Activated CD4-positive, alpha-beta memory T cell treated with anti-CD3 and anti-CD28 coated beads for 36 hours (primary cell): ENCODE measurements at regions not wholly inside any gene's neighbourhood (a gene's known extent, or its start where the extent isn't known, plus 50 kb on each side); places are given as distances from the start of the nearest gene placed in this dataset.

Source experiments
- CTCF ChIA-PET: fragments of 350-600 bp; sonication (Branson Sonifier 250); formaldehyde crosslinking; loops from one replicate; lab custom pipeline; 2021; ENCODE audit warnings: antibody characterized with exemption, inconsistent platforms; lab: Charles Lee
- POLR2A ChIA-PET: fragments of 350-600 bp; sonication (Branson Sonifier 250); formaldehyde crosslinking; loops from one replicate; lab custom pipeline; 2021; ENCODE audit warnings: antibody characterized with exemption; lab: Charles Lee
- DNase-seq: peaks from one replicate; pipeline ENCODE4 v3.0.0-alpha.2; 2020
- H3K27ac Mint-ChIP-seq: one replicate; pipeline ENCODE4 v1.8.0; 2021; ENCODE audit warnings: mixed read lengths
- H3K27me3 Mint-ChIP-seq: one replicate; pipeline ENCODE4 v1.8.0; 2021; ENCODE audit warnings: mixed read lengths
- H3K36me3 Mint-ChIP-seq: one replicate; pipeline ENCODE4 v1.8.0; 2021; ENCODE audit warnings: mixed read lengths
- H3K4me1 Mint-ChIP-seq: one replicate; pipeline ENCODE4 v1.8.0; 2021; ENCODE audit warnings: low read depth, mixed read lengths
- H3K4me3 Mint-ChIP-seq: one replicate; pipeline ENCODE4 v1.8.0; 2021; ENCODE audit warnings: mild to moderate bottlenecking, mixed read lengths
- H3K9me3 Mint-ChIP-seq: one replicate; pipeline ENCODE4 v1.8.0; 2021; ENCODE audit warnings: mixed read lengths
- intact Hi-C: fragments of 100-400 bp; cut with micrococcal nuclease; formaldehyde crosslinking; loops from one replicate; pipeline ENCODE4 v1.15.1; 2023

DNA sequence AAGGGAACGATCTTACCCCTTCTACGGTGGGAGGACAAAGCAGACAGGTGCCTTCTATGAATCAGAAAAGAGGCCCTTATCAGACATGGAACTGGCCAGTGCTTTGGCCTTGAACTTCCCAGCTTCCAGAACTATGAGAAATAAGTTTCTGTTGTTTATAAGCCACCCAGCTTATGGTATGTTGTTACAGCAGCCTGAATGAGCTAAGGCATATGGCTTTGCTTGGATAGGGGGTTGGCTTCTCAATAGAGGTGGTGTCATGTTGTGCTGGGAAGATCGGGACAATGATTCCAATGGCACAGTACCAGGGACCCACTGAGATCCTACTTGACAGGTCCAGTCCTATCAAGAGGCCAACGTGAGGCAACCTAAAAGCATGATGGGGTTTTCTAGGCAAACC lies 183.4 kb upstream of the BMPER start:
- intact Hi-C loops, result no loop called here
- POLR2A ChIA-PET, result no interaction called here
- CTCF ChIA-PET, result no interaction called here
- H3K27ac Mint-ChIP-seq, result no peak overlapping the region
- H3K36me3 Mint-ChIP-seq, result peaks cover 1% of the 10 kb centered on the region
- no peak for DNase-seq
- H3K9me3 Mint-ChIP-seq, result no peaks in the 10 kb centered on the region
- H3K4me1 Mint-ChIP-seq, result no peaks in the 10 kb centered on the region
- H3K4me3 Mint-ChIP-seq, result no peak overlapping the region
- no peaks in the 10 kb centered on the region for H3K27me3 Mint-ChIP-seq

DNA sequence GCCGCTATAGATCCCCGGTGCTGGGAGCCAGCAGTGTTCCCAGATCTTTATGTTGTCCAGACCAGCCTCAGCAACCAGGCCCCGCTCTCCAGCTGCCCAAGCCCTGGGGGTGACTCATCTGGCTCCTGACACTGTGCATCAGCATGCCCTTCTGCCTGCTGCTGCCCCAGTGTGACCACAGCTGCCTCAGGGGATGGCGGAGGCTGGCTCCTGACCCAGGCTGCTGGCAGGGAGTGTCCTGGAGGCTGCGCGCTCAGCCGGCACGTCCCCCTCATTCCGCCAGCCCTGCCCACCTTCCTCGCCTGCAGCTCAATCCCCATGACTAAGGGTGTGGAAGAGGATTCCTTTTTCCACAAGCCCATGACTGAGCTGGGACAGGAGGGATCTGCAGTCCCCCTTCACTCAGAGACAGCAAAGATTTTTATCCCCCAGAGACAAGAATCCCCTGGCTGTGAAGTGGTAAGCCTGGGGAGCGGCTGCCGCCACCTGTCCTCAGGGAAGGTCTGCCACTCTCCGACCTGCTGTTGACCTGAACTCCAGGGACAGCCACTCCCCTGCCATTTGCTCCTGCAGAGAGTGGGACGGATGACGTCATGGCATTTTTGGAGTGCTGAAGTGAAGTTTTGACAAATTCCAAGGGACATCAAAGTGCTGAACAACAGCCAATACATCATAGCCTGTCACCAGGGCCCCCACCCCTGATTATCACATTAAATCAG lies 182.8 kb upstream of the BMPER start:
- Mint-ChIP-seq H3K36me3 (peaks cover 1% of the 10 kb centered on the region), H3K27me3 (no peaks in the 10 kb centered on the region), H3K4me1 (no peaks in the 10 kb centered on the region), H3K4me3 (no peak overlapping the region), H3K27ac (no peak overlapping the region), H3K9me3 (no peaks in the 10 kb centered on the region)
- DNase-seq, result no peak
- ChIA-PET POLR2A (no interaction called here), CTCF (no interaction called here)
- intact Hi-C loops, result no loop called here

DNA sequence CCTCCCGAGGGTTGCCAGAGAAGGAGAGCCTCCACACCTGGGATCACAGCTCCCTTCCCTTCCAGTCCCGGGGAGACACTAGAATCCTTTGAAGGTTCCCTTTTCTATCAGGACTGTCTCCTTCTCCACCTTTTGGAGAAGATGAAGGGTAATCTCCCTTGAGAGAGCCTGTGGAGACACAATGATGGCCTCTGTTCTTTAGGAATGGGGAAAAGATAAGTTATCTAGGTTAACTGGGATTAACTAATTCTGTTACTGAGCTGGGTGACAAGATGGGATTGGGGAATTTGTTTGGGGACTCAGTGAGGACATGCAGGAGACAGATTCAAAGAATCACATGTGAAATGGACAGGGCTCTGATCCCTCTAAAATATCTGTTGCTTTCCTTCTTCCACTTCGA lies 181.1 kb upstream of the BMPER start:
- Mint-ChIP-seq H3K27ac (no peak overlapping the region), H3K36me3 (peaks cover 1% of the 10 kb centered on the region), H3K9me3 (no peaks in the 10 kb centered on the region), H3K27me3 (no peaks in the 10 kb centered on the region), H3K4me1 (no peaks in the 10 kb centered on the region), H3K4me3 (no peak overlapping the region)
- no peak for DNase-seq
- POLR2A ChIA-PET, result no interaction called here
- intact Hi-C loops, result no loop called here
- CTCF ChIA-PET, result no interaction called here

DNA sequence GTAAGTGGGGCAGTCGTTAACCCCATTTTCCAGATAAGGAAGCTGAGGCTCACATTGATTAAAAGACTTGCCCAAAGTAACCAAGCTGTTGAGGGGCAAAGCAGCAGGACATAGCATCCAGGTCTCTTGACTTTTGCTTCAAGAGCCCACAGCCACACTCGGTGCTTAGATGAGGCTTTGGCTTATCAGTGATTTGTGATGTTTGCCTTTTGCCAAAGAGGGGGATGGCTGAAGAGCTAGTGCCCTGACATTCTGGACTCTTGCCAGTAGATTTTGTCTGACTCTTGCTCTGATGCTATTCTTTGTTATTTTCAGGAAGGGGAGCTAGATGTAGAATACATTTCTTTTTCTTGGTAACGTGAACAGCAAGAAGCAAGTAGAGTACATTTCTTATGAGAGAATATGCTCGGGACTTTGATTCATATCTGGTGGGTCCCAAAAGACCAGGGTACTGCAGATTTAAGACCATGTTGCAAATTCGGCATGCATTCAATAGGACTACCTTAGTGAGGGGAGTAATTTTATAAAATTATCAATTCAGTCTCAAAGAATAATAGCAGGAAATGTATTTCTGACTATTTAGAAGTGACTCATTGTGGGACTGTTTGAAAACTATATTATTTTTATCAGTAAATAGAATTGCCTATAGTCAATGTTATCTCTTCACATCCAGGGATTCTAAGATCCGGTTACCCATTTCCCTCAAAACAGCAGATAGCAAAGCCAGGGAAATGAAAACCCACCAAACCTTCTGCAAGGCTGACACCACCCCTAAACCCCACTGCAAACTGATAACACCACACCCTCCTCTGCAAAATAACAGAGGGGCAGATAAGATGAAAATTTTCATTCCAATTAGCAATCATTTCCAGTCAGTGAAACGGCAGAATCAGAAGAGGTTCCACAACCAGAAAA lies 180.0 kb upstream of the BMPER start:
- intact Hi-C loops, result no loop called here
- ChIA-PET CTCF (no interaction called here), POLR2A (no interaction called here)
- DNase-seq, result no peak
- H3K9me3 Mint-ChIP-seq, result no peaks in the 10 kb centered on the region
- peaks cover 3% of the 10 kb centered on the region for H3K36me3 Mint-ChIP-seq
- H3K27ac Mint-ChIP-seq, result no peak overlapping the region
- no peaks in the 10 kb centered on the region for H3K4me1 Mint-ChIP-seq
- no peak overlapping the region for H3K4me3 Mint-ChIP-seq
- H3K27me3 Mint-ChIP-seq, result no peaks in the 10 kb centered on the region

DNA sequence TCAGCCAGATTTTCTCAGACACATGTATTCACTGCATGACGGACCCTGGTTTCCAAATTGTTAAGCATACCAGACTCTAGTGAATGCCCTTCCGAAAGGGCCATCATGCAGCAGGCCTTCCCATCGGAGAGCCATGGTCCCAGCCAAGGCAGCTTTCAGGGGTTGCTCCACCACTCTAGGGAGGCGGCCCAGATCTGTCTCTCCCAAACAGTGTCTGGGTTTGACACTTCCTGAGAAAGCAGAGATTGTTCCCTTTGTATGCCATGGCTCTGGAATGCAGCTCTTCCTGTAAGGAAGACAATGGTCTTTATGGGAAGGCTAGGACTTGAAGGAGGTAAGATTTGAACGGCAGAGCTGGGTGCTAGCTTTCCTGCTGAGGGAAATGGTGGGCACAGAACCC lies 178.8 kb upstream of the BMPER start:
- CTCF ChIA-PET, result no interaction called here
- no peak for DNase-seq
- POLR2A ChIA-PET, result no interaction called here
- Mint-ChIP-seq H3K4me1 (no peaks in the 10 kb centered on the region), H3K27me3 (no peaks in the 10 kb centered on the region), H3K9me3 (no peaks in the 10 kb centered on the region), H3K36me3 (peaks cover 6% of the 10 kb centered on the region), H3K4me3 (no peak overlapping the region), H3K27ac (no peak overlapping the region)
- intact Hi-C loops, result no loop called here

DNA sequence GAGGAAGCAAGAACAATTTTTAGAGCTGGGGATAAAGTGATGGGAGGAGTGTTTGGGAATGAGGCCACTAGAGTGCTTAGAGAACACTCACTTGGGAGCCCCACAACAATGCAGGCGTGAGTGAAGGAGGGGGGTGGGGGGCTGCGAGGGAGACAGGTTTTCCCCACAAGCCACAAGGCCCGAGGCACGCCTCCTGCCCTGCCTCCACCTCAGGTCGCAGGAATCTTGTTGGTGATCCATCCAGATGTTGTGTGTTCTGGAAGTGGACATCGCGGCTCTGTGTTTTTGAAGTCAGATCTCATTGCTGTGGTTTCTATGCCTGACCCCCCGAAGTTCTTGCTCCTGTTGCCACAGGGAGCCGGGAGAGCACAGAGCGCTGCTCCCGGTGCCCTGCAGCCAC lies 178.0 kb upstream of the BMPER start:
- Mint-ChIP-seq H3K27me3 (no peaks in the 10 kb centered on the region), H3K36me3 (peaks cover 6% of the 10 kb centered on the region), H3K4me1 (no peaks in the 10 kb centered on the region), H3K4me3 (no peak overlapping the region), H3K9me3 (no peaks in the 10 kb centered on the region), H3K27ac (no peak overlapping the region)
- POLR2A ChIA-PET, result no interaction called here
- no peak for DNase-seq
- CTCF ChIA-PET, result no interaction called here
- intact Hi-C loops, result no loop called here

DNA sequence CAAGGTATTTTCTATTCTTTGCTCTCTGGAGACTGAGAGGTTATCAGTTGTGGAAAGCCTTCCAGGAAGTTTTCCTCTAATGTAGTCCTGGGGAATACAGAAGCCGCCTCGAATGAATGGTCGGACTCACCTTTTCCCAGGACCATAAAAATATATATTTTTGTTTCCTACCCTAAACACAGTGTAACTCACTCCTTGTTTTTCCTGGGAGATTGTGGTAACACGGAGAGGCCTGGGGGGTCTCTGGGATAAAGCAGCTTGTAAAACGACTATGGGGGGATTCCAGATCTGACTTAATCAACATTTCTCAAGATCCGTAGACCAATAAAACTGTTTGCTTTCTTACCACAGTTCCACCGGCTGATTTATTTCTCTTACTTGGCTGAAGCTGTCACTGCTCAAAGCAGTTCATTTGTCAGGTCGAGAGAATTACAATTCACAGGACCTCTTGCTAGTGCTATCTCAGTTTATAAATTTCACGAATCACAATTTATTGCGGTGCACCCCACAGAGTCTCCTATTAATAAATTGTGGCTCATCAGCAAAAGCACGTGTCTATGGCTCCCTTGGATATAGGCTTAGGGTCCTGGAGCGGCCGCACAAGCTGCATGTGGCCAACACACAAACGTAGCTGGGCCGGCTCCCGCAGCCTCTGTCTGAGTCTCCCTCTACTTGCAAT lies 176.3 kb upstream of the BMPER start:
- Mint-ChIP-seq H3K27me3 (no peaks in the 10 kb centered on the region), H3K27ac (no peak overlapping the region), H3K4me3 (no peak overlapping the region), H3K9me3 (no peaks in the 10 kb centered on the region), H3K4me1 (no peaks in the 10 kb centered on the region), H3K36me3 (peaks cover 6% of the 10 kb centered on the region)
- no peak for DNase-seq
- POLR2A ChIA-PET, result no interaction called here
- intact Hi-C loops, result no loop called here
- CTCF ChIA-PET, result no interaction called here

DNA sequence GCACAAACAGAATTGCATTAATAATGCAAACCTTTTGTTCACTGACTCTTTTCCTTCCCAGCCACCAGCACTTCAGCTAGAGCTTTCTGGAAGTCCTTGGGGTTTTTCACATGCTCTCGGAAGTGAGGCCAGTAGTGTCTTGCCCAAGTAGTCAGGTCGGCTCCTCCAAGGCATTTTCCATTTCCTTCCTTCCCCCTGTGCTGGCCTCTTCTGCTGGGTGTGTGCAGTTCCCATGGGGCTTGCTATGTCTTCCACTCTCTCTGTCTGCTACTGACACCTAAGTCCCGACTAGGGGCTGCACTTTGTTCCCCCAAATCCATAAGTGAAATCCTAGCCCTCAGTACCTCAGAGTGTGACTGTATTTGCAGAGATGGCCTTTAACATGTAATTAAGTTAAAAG lies 175.6 kb upstream of the BMPER start:
- ChIA-PET CTCF (no interaction called here), POLR2A (no interaction called here)
- Mint-ChIP-seq H3K27me3 (no peaks in the 10 kb centered on the region), H3K4me1 (no peaks in the 10 kb centered on the region), H3K36me3 (peaks cover 6% of the 10 kb centered on the region), H3K27ac (no peak overlapping the region), H3K9me3 (no peaks in the 10 kb centered on the region), H3K4me3 (no peak overlapping the region)
- no peak for DNase-seq
- intact Hi-C loops, result no loop called here

DNA sequence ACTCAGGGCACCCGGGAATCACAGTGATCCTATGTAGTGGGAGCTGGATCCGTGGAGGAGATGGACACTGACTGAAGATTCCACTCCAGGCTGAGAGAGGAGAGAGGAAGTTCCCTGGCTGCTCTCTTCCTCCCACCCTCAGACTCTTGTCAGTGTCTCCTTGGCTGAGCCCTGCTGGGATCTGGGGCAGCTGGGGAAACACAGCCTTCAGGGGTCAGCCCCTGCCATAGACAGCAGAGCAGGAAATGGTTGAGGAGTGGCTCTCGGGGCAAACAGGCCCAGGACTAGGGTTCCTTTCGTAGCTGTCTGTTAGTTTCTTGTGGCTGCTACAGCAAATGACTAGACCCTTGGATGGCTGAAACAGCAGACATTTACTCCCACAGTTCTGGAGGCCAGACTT lies 174.4 kb upstream of the BMPER start:
- no peaks in the 10 kb centered on the region for H3K27me3 Mint-ChIP-seq
- intact Hi-C loops, result no loop called here
- H3K9me3 Mint-ChIP-seq, result no peaks in the 10 kb centered on the region
- no peak for DNase-seq
- no peak overlapping the region for H3K4me3 Mint-ChIP-seq
- no peak overlapping the region for H3K27ac Mint-ChIP-seq
- ChIA-PET CTCF (no interaction called here), POLR2A (no interaction called here)
- peaks cover 6% of the 10 kb centered on the region for H3K36me3 Mint-ChIP-seq
- H3K4me1 Mint-ChIP-seq, result no peaks in the 10 kb centered on the region

DNA sequence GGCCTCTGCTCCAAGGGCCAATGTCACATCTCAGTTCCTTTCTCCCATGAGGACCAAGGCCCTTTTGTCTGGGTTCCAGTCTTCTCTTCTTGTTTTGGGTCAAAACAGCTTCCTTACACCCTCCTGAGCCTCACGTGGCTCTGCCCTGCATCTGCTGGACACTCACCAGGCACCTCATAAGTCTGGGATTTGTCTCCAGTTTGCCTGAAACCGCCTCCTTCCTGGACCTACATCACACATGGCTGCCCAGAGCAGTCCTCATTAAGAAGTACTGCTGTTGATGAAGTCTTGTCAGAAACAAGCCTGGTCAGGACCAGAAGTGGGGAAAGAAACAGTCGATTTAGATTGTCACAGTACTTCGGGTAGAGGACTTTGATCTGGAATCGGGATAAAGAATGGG lies 173.4 kb upstream of the BMPER start:
- Mint-ChIP-seq H3K4me3 (no peak overlapping the region), H3K9me3 (no peaks in the 10 kb centered on the region), H3K27me3 (no peaks in the 10 kb centered on the region), H3K36me3 (peaks cover 6% of the 10 kb centered on the region), H3K27ac (no peak overlapping the region), H3K4me1 (no peaks in the 10 kb centered on the region)
- ChIA-PET POLR2A (no interaction called here), CTCF (interaction anchor here (1.0 kb wide), 1 partner anchor 26 kb away, joined by 3 read pairs; no protein-coding TSS in a partner anchor)
- intact Hi-C loops, result no loop called here
- no peak for DNase-seq

DNA sequence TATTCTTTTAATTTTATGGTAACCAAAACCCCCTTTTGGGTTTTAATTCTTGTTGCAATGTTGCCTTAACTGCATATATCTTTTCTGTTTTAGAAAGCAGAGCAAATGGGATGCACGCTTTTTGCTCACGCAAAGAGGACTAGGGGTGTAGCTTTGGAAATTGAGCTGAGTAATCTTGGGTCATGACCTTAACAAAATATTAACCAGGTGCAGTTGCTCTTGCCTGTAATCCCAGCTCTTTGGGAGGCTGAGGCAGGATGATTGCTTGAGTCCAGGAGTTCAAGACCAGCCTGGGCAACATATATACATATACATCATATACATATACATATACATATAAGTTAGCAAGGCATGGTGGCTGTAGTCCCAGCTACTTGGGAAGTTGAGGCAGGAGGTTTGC lies 172.9 kb upstream of the BMPER start:
- Mint-ChIP-seq H3K27ac (no peak overlapping the region), H3K4me3 (no peak overlapping the region), H3K9me3 (no peaks in the 10 kb centered on the region), H3K27me3 (no peaks in the 10 kb centered on the region), H3K4me1 (no peaks in the 10 kb centered on the region), H3K36me3 (peaks cover 6% of the 10 kb centered on the region)
- DNase-seq, result no peak
- intact Hi-C loops, result no loop called here
- CTCF ChIA-PET, result interaction anchor here (1.0 kb wide), 1 partner anchor 26 kb away, joined by 3 read pairs; no protein-coding TSS in a partner anchor
- POLR2A ChIA-PET, result no interaction called here

DNA sequence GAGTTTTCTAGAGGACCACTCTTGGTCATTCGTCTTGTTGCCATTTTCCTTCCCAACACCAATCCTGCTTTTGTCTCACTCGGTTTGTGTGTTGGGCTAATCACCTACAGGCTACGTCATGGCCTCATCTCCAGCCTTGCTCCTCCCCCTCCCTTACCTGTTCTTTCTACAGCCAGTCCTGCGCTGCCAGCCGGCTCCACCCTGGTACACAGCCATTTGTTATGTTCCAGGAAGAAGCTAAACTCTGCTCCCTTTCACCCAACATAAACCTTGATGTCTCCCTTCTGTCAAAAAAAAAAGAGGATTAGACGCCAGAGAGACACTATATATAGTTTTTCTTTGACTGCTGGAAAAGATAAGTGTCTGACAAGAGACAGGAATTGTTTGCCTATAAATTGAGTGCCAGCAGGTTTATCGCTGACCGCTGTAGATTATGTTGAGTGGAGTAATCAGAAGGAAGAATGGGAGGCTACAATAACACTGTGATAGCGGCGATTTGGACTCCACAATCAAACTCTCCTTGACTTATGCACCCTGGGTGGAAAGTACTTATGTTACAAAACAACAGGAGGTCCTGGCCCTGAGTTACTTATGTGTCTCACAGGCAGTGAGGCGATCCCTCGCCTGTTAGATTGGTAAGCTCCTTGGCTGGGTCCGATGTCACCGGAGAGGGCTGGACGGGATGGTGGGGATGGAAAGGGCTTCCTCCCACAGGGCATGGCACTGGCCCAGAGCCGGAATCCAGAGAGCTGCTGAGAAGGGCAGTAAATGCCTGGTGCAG lies 171.3 kb upstream of the BMPER start:
- POLR2A ChIA-PET, result no interaction called here
- Mint-ChIP-seq H3K4me3 (no peak overlapping the region), H3K9me3 (no peaks in the 10 kb centered on the region), H3K4me1 (no peaks in the 10 kb centered on the region), H3K27ac (no peak overlapping the region), H3K27me3 (no peaks in the 10 kb centered on the region), H3K36me3 (peaks cover 6% of the 10 kb centered on the region)
- intact Hi-C loops, result no loop called here
- CTCF ChIA-PET, result no interaction called here
- DNase-seq, result no peak
